GM23338 (cell line): ENCODE measurements at regions not wholly inside any gene's neighbourhood (a gene's known extent, or its start where the extent isn't known, plus 50 kb on each side); places are given as distances from the start of the nearest gene placed in this dataset.

Experiments
- ATAC-seq: fragments of 200-7000 bp; cut with Tn5 transposase; 3 replicates; pipeline ENCODE4 v1.9.1; 2020
- DNase-seq: peaks from one replicate; pipeline ENCODE4 v3.0.0-alpha.2; 2015; ENCODE audit warnings: low spot score
- H2AFZ ChIP-seq: fragments of 200-600 bp; sonication (generic); 2 replicates; pipeline ENCODE4 v1.8.0; 2016; ENCODE audit warnings: antibody characterized with exemption, mild to moderate bottlenecking, moderate library complexity
- H3F3A ChIP-seq: fragments of 200-600 bp; sonication (generic); replicated peaks from 2 replicates; pipeline ENCODE4 v1.8.0; 2017; ENCODE audit warnings: antibody characterized with exemption, mixed run types, low read depth
- H3K27ac ChIP-seq: fragments of 200-600 bp; sonication (generic); 2 replicates; pipeline ENCODE4 v1.6.1; 2016; ENCODE audit warnings: low read depth
- H3K27me3 ChIP-seq: fragments of 200-600 bp; sonication (generic); 2 replicates; pipeline ENCODE4 v1.8.0; 2016; ENCODE audit warnings: mild to moderate bottlenecking, mixed run types, moderate library complexity; ENCODE audit not compliant: insufficient read depth
- H3K36me3 ChIP-seq: fragments of 200-600 bp; sonication (generic); 2 replicates; pipeline ENCODE4 v1.8.0; 2016; ENCODE audit warnings: mild to moderate bottlenecking; ENCODE audit not compliant: insufficient read depth
- H3K4me1 ChIP-seq: fragments of 200-600 bp; sonication (generic); 2 replicates; pipeline ENCODE4 v1.8.0; 2016; ENCODE audit warnings: mild to moderate bottlenecking, moderate library complexity; ENCODE audit not compliant: insufficient read depth
- H3K4me2 ChIP-seq: fragments of 200-600 bp; sonication (generic); 2 replicates; pipeline ENCODE4 v1.7.1; 2017; ENCODE audit warnings: mixed run types
- H3K4me3 ChIP-seq: fragments of 200-600 bp; sonication (generic); 2 replicates; pipeline ENCODE4 v1.6.1; 2016; ENCODE audit warnings: mixed run types
- H3K79me2 ChIP-seq: fragments of 200-600 bp; sonication (generic); replicated peaks from 2 replicates; pipeline ENCODE4 v1.8.0; 2017; ENCODE audit warnings: mild to moderate bottlenecking; ENCODE audit not compliant: insufficient read depth
- H3K9me2 ChIP-seq: fragments of 200-600 bp; sonication (generic); 2 replicates; pipeline ENCODE4 v1.8.0; 2017; ENCODE audit not compliant: insufficient read depth
- H4K20me1 ChIP-seq: fragments of 200-600 bp; sonication (generic); replicated peaks from 2 replicates; pipeline ENCODE4 v1.8.0; 2017; ENCODE audit warnings: mild to moderate bottlenecking; ENCODE audit not compliant: insufficient read depth
- H3K27ac Mint-ChIP-seq: 2 replicates; pipeline ENCODE4 v1.8.0; 2020; ENCODE audit warnings: inconsistent platforms, mild to moderate bottlenecking, moderate library complexity, mixed read lengths
- H3K27me3 Mint-ChIP-seq: 3 replicates; pipeline ENCODE4 v1.8.0; 2022; ENCODE audit warnings: low read depth, mild to moderate bottlenecking, moderate library complexity, mixed read lengths, inconsistent platforms; ENCODE audit not compliant: insufficient read depth, poor library complexity
- H3K36me3 Mint-ChIP-seq: 3 replicates; pipeline ENCODE4 v1.8.0; 2021; ENCODE audit warnings: low read depth, mild to moderate bottlenecking, inconsistent platforms, moderate library complexity, mixed read lengths
- H3K4me1 Mint-ChIP-seq: 3 replicates; pipeline ENCODE4 v1.8.0; 2020; ENCODE audit warnings: mild to moderate bottlenecking, inconsistent platforms, mixed read lengths
- H3K4me3 Mint-ChIP-seq: 3 replicates; pipeline ENCODE4 v1.8.0; 2021; ENCODE audit warnings: moderate library complexity, mild to moderate bottlenecking, inconsistent platforms, mixed read lengths
- H3K9me3 Mint-ChIP-seq: 3 replicates; pipeline ENCODE4 v1.8.0; 2020; ENCODE audit warnings: moderate library complexity, mild to moderate bottlenecking, inconsistent platforms, mixed read lengths
- CREB1 ChIP-seq: fragments of 250-450 bp; sonication (Bioruptor Pico); IDR thresholded peaks from 2 replicates; pipeline ENCODE4 v1.5.0; 2020; ENCODE audit warnings: low read depth, mild to moderate bottlenecking, moderate library complexity
- CTCF ChIP-seq, 2 experiments: fragments of 200-600 bp in 1 of 2; sonication (generic) in 1 of 2; conservative IDR thresholded peaks; 2 replicates each; pipeline versions ENCODE4 v1.5.1 to v1.6.1; 2016 to 2017; ENCODE audit warnings: antibody characterized with exemption in 2 of 2, low read depth in 2 of 2, mild to moderate bottlenecking in 2 of 2, moderate library complexity in 1 of 2
- EZH2 ChIP-seq: fragments of 200-600 bp; sonication (generic); IDR thresholded peaks from one replicate; pipeline ENCODE4 v1.8.0; 2017; ENCODE audit warnings: antibody characterized with exemption, mild to moderate bottlenecking, low read depth; ENCODE audit not compliant: unreplicated experiment
- EZH2phosphoT487 ChIP-seq: fragments of 200-600 bp; sonication (generic); IDR thresholded peaks from one replicate; pipeline ENCODE4 v1.8.1; 2018; ENCODE audit warnings: antibody characterized with exemption; ENCODE audit not compliant: unreplicated experiment
- JUNB ChIP-seq: IDR thresholded peaks from one replicate; pipeline ENCODE4 v1.6.1; 2016; ENCODE audit warnings: antibody characterized with exemption; ENCODE audit not compliant: unreplicated experiment
- NANOG ChIP-seq: IDR thresholded peaks from 2 replicates; pipeline ENCODE4 v1.6.1; 2016; ENCODE audit warnings: antibody characterized with exemption, borderline replicate concordance
- POLR2AphosphoS5 ChIP-seq: IDR thresholded peaks from 2 replicates; pipeline ENCODE4 v1.6.1; 2016; ENCODE audit warnings: antibody characterized with exemption, low read depth
- STAT1 ChIP-seq: IDR thresholded peaks from one replicate; pipeline ENCODE4 v1.6.1; 2016; ENCODE audit warnings: antibody characterized with exemption; ENCODE audit not compliant: unreplicated experiment
- ZNF114 ChIP-seq: fragments of 250-450 bp; sonication (Bioruptor Pico); IDR thresholded peaks from 2 replicates; pipeline ENCODE4 v1.5.0; 2020; ENCODE audit warnings: mild to moderate bottlenecking, moderate library complexity
- ZNF331 ChIP-seq: fragments of 250-450 bp; sonication (Bioruptor Pico); IDR thresholded peaks from 2 replicates; pipeline ENCODE4 v1.5.0; 2020; ENCODE audit warnings: low read depth, mild to moderate bottlenecking, moderate library complexity
- TF ChIP-seq, protein P1 (sequence below): IDR thresholded peaks from 2 replicates; pipeline ENCODE4 v1.6.1; 2016; ENCODE audit warnings: antibody characterized with exemption
- TF ChIP-seq, protein P2 (sequence below): IDR thresholded peaks from one replicate; pipeline ENCODE4 v1.6.1; 2018; ENCODE audit warnings: antibody characterized with exemption; ENCODE audit not compliant: unreplicated experiment

DNA sequence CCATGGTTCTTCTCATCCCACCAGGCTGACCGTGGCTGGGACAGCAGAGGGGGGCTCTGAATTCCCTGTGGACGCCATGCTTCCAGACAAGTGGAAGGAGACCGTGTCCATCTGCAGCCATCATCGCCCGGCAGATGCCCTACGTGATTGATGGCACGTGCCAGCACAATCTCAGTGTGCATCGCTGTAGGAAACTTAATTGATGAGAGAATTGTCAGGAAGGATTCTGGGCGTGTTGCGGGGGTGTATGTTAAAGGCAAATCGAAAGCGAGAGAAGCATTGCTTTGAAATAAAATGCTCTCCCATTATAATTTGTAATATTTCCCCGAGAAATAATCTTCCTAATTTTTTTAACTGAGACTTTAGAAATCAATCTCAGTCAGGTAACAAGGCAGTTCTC, 185.5 kb upstream of the CDH4 start:
- H3K36me3 Mint-ChIP-seq = no peaks in the 10 kb centered on the region
- H3K27ac ChIP-seq = no peak overlapping the region
- H3K27me3 Mint-ChIP-seq = peaks cover 19% of the 10 kb centered on the region
- no peak overlapping the region for H3K4me3 ChIP-seq
- TF ChIP-seq, protein P1, sequence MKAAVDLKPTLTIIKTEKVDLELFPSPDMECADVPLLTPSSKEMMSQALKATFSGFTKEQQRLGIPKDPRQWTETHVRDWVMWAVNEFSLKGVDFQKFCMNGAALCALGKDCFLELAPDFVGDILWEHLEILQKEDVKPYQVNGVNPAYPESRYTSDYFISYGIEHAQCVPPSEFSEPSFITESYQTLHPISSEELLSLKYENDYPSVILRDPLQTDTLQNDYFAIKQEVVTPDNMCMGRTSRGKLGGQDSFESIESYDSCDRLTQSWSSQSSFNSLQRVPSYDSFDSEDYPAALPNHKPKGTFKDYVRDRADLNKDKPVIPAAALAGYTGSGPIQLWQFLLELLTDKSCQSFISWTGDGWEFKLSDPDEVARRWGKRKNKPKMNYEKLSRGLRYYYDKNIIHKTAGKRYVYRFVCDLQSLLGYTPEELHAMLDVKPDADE = no peak
- TF ChIP-seq CTCF (conservative IDR thresholded peaks at IDR 0.05; ENCODE audit: low read depth in 2 of 2) (no peak), EZH2phosphoT487 (no peak), CREB1 (CRISPR knock-in tag) (no peak), STAT1 (no peak)
- no peak for DNase-seq
- H3K79me2 ChIP-seq = no peaks in the 10 kb centered on the region
- no peak for ATAC-seq
- no peaks in the 10 kb centered on the region for H3F3A ChIP-seq
- H3K27me3 ChIP-seq = no peaks in the 10 kb centered on the region
- H3K27ac Mint-ChIP-seq = no peak overlapping the region
- H2AFZ ChIP-seq = no peak overlapping the region
- H3K9me3 Mint-ChIP-seq = no peaks in the 10 kb centered on the region
- H3K4me3 Mint-ChIP-seq = no peak overlapping the region
- H3K36me3 ChIP-seq = no peaks in the 10 kb centered on the region
- H3K4me2 ChIP-seq = no peak overlapping the region
- H3K4me1 ChIP-seq = no peaks in the 10 kb centered on the region
- no peaks in the 10 kb centered on the region for H3K9me2 ChIP-seq
- H4K20me1 ChIP-seq = no peaks in the 10 kb centered on the region
- H3K4me1 Mint-ChIP-seq = peaks cover 11% of the 10 kb centered on the region; the same call in 2 of the 3 replicates

GRCh38 chr20:61067221-61067620, 184.8 kb upstream of the CDH4 start:
- Histone ChIP-seq H3K9me2 (no peaks in the 10 kb centered on the region), H4K20me1 (no peaks in the 10 kb centered on the region), H3K27ac (no peak overlapping the region), H3K79me2 (no peaks in the 10 kb centered on the region), H2AFZ (no peak overlapping the region), H3K36me3 (no peaks in the 10 kb centered on the region), H3K27me3 (no peaks in the 10 kb centered on the region), H3F3A (no peaks in the 10 kb centered on the region), H3K4me2 (no peak overlapping the region), H3K4me3 (no peak overlapping the region), H3K4me1 (no peaks in the 10 kb centered on the region)
- no peaks in the 10 kb centered on the region; the same call in 2 of the 3 replicates for H3K9me3 Mint-ChIP-seq
- H3K4me3 Mint-ChIP-seq = no peak overlapping the region
- H3K27ac Mint-ChIP-seq = no peak overlapping the region
- peaks cover 15% of the 10 kb centered on the region; the same call in 2 of the 3 replicates for H3K4me1 Mint-ChIP-seq
- H3K36me3 Mint-ChIP-seq = no peaks in the 10 kb centered on the region
- ATAC-seq (no peak), DNase-seq (no peak)
- peaks cover 21% of the 10 kb centered on the region for H3K27me3 Mint-ChIP-seq
- TF ChIP-seq CREB1 (CRISPR knock-in tag) (no peak), CTCF (conservative IDR thresholded peaks at IDR 0.05; ENCODE audit: low read depth in 2 of 2) (no peak), STAT1 (no peak), EZH2 (no peak), POLR2AphosphoS5 (no peak), NANOG (no peak), ZNF114 (CRISPR knock-in tag) (no peak), EZH2phosphoT487 (no peak), JUNB (no peak), ZNF331 (CRISPR knock-in tag) (no peak)
- TF ChIP-seq, protein P2, sequence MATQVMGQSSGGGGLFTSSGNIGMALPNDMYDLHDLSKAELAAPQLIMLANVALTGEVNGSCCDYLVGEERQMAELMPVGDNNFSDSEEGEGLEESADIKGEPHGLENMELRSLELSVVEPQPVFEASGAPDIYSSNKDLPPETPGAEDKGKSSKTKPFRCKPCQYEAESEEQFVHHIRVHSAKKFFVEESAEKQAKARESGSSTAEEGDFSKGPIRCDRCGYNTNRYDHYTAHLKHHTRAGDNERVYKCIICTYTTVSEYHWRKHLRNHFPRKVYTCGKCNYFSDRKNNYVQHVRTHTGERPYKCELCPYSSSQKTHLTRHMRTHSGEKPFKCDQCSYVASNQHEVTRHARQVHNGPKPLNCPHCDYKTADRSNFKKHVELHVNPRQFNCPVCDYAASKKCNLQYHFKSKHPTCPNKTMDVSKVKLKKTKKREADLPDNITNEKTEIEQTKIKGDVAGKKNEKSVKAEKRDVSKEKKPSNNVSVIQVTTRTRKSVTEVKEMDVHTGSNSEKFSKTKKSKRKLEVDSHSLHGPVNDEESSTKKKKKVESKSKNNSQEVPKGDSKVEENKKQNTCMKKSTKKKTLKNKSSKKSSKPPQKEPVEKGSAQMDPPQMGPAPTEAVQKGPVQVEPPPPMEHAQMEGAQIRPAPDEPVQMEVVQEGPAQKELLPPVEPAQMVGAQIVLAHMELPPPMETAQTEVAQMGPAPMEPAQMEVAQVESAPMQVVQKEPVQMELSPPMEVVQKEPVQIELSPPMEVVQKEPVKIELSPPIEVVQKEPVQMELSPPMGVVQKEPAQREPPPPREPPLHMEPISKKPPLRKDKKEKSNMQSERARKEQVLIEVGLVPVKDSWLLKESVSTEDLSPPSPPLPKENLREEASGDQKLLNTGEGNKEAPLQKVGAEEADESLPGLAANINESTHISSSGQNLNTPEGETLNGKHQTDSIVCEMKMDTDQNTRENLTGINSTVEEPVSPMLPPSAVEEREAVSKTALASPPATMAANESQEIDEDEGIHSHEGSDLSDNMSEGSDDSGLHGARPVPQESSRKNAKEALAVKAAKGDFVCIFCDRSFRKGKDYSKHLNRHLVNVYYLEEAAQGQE = no peak
- TF ChIP-seq, protein P1 = no peak
